ENCODE measurements at regions not wholly inside any gene's neighbourhood (a gene's known extent, or its start where the extent isn't known, plus 50 kb on each side); places are given as distances from the start of the nearest gene placed in this dataset.
"Not testable (repeated sequence)": the region's sequence is repeated elsewhere in the genome, so short reads cannot be mapped to it uniquely, and the experiment has no call there.

DNA sequence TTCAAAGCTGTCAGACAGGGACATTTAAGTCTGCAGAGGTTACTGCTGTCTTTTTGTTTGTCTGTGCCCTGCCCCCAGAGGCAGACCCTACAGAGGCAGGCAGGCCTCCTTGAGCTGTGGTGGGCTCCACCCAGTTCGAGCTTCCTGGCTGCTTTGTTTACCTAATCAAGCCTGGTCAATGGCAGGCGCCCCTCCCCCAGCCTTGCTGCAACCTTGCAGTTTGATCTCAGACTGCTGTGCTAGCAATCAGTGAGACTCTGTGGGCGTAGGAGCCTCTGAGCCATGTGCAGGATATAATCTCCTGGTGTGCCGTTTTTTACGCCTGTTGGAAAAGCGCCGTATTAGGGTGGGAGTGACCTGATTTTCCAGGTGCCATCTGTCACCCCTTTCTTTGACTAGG, 211.2 kb upstream of the PKP2 start:
- peaks cover 13% of the 10 kb centered on the region; the same call in 1 of the 2 replicates for H3K4me1 ChIP-seq (ENCODE audit: insufficient read depth, low read length)
- not testable (repeated sequence) for H3K27ac ChIP-seq (ENCODE audit: low read length); H3K4me3 ChIP-seq (ENCODE audit: low read length); H3K9ac ChIP-seq (ENCODE audit: low read depth, low read length); H3K27me3 ChIP-seq (ENCODE audit: insufficient read depth, low read length); H3K36me3 ChIP-seq (ENCODE audit: insufficient read depth, low read depth, low read length)
- H3K9me3 ChIP-seq (ENCODE audit: insufficient read depth, low read depth, low read length) = peaks cover 12% of the 10 kb centered on the region; the same call in 1 of the 2 replicates

DNA sequence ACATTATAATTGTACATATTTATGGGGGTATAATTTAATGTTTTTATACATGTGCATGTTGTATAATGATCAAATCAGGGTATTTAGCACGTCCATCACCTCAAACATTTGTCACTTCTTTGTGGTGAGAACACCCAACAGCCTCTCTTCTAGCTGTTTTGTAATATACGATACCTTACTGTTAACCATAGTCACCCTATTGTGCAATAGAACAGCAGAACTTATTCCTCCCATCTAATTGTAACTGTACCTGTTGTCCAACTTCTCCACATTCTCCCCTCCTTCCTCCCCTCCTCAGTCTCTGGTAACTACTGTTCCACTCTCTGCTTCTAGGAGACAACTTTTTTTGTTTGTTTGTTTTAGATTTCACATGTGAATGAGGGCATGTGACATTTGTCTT, 197.0 kb upstream of the PKP2 start:
- no peaks in the 10 kb centered on the region for H3K27me3 ChIP-seq (ENCODE audit: insufficient read depth, low read length)
- H3K4me3 ChIP-seq (ENCODE audit: low read length) = no peak overlapping the region
- no peaks in the 10 kb centered on the region for H3K9me3 ChIP-seq (ENCODE audit: insufficient read depth, low read depth, low read length)
- H3K4me1 ChIP-seq (ENCODE audit: insufficient read depth, low read length) = no peaks in the 10 kb centered on the region
- no peak overlapping the region for H3K27ac ChIP-seq (ENCODE audit: low read length)
- no peaks in the 10 kb centered on the region for H3K36me3 ChIP-seq (ENCODE audit: insufficient read depth, low read depth, low read length)
- no peak overlapping the region for H3K9ac ChIP-seq (ENCODE audit: low read depth, low read length)

DNA sequence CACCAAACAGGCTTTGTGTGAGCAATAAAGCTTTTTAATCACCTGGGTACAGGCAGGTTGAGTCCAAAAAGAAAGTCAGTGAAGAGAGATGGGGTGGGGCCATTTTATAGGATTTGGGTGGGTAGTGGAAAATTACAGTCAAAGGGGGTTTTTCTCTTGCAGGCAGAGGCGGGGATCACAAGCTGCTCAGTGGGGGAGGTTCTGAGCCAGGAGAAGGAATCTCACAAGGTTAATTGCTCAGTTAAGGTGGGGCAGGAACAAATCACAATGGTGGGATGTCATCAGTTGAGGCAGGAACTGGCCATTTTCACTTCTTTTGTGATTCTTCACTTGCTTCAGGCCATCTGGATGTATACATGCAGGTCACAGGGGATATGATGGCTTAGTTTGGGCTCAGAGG, 191.3 kb upstream of the PKP2 start:
- H3K4me3 ChIP-seq (ENCODE audit: low read length); H3K27ac ChIP-seq (ENCODE audit: low read length); H3K9me3 ChIP-seq (ENCODE audit: insufficient read depth, low read depth, low read length); H3K36me3 ChIP-seq (ENCODE audit: insufficient read depth, low read depth, low read length); H3K9ac ChIP-seq (ENCODE audit: low read depth, low read length); H3K4me1 ChIP-seq (ENCODE audit: insufficient read depth, low read length); H3K27me3 ChIP-seq (ENCODE audit: insufficient read depth, low read length): not testable (repeated sequence)

DNA sequence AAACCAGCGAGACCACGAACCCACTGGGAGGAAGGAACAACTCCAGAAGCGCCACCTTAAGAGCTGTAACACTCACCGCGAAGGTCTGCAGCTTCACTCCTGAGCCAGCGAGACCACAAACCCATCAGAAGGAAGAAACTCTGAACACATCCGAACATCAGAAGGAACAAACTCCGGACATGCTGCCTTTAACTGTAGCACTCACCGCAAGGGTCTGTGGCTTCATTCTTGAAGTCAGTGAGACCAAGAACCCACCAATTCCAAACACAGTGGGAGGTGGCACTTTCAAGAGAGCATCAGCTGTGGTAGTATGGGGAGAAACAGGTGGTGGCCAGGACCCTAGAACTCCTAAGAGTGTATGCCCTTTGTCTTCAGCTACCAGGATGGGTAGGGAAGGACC, 179.8 kb upstream of the PKP2 start:
- H3K4me3 ChIP-seq (ENCODE audit: low read length); H3K9me3 ChIP-seq (ENCODE audit: insufficient read depth, low read depth, low read length); H3K36me3 ChIP-seq (ENCODE audit: insufficient read depth, low read depth, low read length); H3K9ac ChIP-seq (ENCODE audit: low read depth, low read length); H3K27ac ChIP-seq (ENCODE audit: low read length); H3K4me1 ChIP-seq (ENCODE audit: insufficient read depth, low read length); H3K27me3 ChIP-seq (ENCODE audit: insufficient read depth, low read length): not testable (repeated sequence)

DNA sequence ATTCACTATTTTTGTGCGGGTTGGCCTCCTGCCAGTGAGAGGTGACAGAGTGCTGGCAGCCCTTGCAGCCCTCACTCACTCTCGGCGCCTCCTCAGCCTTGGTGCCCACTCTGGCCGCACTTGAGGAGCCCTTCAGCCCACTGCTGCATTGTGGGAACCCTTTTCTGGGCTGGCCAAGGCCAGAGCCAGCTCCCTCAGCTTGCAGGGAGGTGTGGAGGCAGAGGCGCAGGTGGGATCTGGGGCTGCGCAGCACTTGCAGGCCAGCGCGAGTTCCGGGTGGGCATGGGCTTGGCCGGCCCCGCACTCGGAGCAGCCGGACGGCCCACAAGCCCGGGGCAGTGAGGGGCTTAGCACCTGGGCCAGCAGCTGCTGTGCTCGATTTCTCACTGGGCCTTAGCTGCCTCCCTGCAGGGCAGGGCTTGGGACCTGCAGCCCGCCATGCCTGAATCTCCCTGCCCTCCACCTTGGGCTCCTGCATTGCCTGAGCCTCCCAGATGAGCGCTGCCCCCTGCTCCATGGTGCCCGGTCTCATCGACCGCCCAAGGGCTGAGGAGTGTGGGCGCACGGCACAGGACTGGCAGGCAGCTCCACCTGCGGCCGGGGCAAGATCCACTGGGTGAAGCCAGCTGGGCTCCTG, 178.7 kb upstream of the PKP2 start:
- H3K27ac ChIP-seq (ENCODE audit: low read length); H3K4me1 ChIP-seq (ENCODE audit: insufficient read depth, low read length); H3K36me3 ChIP-seq (ENCODE audit: insufficient read depth, low read depth, low read length); H3K9ac ChIP-seq (ENCODE audit: low read depth, low read length); H3K4me3 ChIP-seq (ENCODE audit: low read length); H3K9me3 ChIP-seq (ENCODE audit: insufficient read depth, low read depth, low read length); H3K27me3 ChIP-seq (ENCODE audit: insufficient read depth, low read length): not testable (repeated sequence)

DNA sequence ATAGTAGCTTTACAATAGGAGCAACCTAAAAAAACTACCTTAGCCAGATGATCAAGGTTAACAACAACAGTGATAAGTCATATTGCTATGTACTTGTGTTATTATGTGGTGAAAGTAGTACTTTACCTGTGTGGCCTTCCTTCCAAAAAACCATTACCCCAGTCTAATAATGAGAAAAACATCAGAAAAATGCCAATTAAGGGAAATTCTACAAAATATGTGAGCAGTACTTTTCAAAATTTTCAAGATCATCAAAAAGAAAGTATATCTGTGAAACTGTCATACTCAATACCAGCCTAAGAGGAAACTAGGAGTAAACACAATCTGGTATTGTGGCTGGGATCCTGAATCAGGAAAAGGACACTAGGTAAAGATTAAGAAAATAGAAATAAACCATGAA, 165.3 kb upstream of the PKP2 start:
- Histone ChIP-seq H3K27ac (ENCODE audit: low read length) (no peak overlapping the region), H3K4me3 (ENCODE audit: low read length) (no peak overlapping the region), H3K9me3 (ENCODE audit: insufficient read depth, low read depth, low read length) (no peaks in the 10 kb centered on the region), H3K36me3 (ENCODE audit: insufficient read depth, low read depth, low read length) (no peaks in the 10 kb centered on the region), H3K9ac (ENCODE audit: low read depth, low read length) (no peak overlapping the region), H3K27me3 (ENCODE audit: insufficient read depth, low read length) (no peaks in the 10 kb centered on the region), H3K4me1 (ENCODE audit: insufficient read depth, low read length) (no peaks in the 10 kb centered on the region)

DNA sequence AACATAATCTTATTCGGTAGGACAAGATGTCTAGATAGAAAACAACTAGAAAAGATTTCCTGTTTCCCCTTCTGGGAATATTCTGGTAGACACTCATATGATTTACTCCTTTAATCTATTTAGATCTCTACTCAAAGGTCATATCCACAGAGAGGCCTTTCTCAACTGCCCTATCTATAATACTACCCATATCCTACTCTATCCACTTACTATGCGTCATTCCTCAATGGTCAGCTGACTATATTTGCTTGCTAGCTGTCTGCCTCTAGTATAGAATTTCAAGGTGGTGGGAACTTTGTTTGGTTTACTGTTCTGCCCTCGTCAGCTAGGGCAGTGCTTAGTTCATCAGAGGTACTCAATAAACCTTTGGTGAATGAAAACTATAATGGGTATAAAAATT, 157.8 kb upstream of the PKP2 start:
- Histone ChIP-seq H3K36me3 (ENCODE audit: insufficient read depth, low read depth, low read length) (no peaks in the 10 kb centered on the region), H3K9me3 (ENCODE audit: insufficient read depth, low read depth, low read length) (no peaks in the 10 kb centered on the region), H3K9ac (ENCODE audit: low read depth, low read length) (no peak overlapping the region), H3K4me1 (ENCODE audit: insufficient read depth, low read length) (peaks cover 6% of the 10 kb centered on the region; the same call in 1 of the 2 replicates), H3K27ac (ENCODE audit: low read length) (no peak overlapping the region), H3K27me3 (ENCODE audit: insufficient read depth, low read length) (no peaks in the 10 kb centered on the region), H3K4me3 (ENCODE audit: low read length) (no peak overlapping the region)

DNA sequence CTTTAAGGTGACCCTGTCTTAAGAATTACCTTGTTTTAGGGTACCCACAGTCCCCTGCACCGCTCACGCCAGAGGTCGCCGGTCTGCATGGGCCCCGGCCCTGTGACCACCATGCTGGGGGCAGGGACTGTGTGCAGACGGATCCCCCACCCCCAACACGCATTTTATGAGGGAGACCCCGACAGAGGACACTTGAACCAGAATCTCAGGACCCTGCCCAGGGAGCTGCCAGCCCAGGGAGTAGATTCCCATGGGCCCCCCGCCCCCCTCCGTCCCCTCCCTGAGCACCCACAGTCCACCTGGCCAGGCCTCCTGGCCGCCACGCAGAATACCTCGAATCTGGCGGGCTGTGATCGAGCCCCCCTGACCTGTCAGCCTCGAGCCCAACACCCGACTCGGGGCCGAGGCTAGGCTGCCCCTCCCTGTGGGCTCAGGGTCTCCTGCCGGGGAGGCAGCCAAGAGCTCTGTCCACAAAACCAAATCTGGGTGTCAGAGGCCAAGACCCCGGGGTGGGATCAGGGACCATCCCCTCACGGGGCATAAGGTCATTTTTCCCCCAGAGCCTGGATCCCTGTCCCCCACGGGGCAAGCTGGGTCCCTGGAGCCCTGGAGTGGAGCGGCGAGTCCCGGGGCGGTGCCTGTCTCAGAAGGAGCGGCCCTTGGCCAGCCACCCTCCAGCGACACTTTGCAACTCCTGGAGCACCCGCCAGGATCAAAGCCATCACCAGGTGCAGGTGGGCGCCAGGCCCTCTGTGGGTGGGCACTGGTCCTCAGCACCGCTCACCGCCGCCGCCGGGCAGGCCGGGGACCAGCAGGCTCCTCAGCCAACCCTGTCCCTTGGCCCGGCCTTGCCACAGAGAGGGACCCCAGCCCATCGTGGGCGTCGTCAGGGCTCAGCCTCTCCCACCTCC, 155.8 kb upstream of the PKP2 start:
- Histone ChIP-seq H3K27me3 (ENCODE audit: insufficient read depth, low read length) (no peaks in the 10 kb centered on the region), H3K4me3 (ENCODE audit: low read length) (no peak overlapping the region), H3K27ac (ENCODE audit: low read length) (no peak overlapping the region), H3K4me1 (ENCODE audit: insufficient read depth, low read length) (peaks cover 6% of the 10 kb centered on the region; the same call in 1 of the 2 replicates), H3K36me3 (ENCODE audit: insufficient read depth, low read depth, low read length) (no peaks in the 10 kb centered on the region), H3K9me3 (ENCODE audit: insufficient read depth, low read depth, low read length) (no peaks in the 10 kb centered on the region), H3K9ac (ENCODE audit: low read depth, low read length) (no peak overlapping the region)

DNA sequence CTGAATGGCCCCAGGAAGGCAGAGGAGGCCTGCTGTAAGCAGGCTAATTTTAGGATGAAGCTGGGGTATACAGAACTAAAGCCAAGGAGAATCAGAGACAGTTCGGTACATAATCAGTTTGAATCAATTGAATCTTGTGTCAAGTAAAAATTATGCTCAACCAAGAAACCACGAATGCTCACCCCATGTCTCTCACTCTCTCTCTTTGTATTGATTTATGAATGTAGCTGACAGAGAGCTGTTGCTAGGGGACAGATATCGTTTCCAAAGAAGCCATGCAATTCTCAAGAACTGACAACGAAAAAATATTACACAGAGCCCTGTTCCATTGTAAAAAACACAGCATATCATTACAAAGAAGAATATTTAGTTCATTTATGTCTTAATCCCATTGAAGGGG, 151.1 kb upstream of the PKP2 start:
- H3K4me3 ChIP-seq (ENCODE audit: low read length) = no peak overlapping the region
- no peaks in the 10 kb centered on the region for H3K27me3 ChIP-seq (ENCODE audit: insufficient read depth, low read length)
- H3K9me3 ChIP-seq (ENCODE audit: insufficient read depth, low read depth, low read length) = no peaks in the 10 kb centered on the region
- no peaks in the 10 kb centered on the region for H3K4me1 ChIP-seq (ENCODE audit: insufficient read depth, low read length)
- no peak overlapping the region for H3K9ac ChIP-seq (ENCODE audit: low read depth, low read length)
- H3K27ac ChIP-seq (ENCODE audit: low read length) = no peak overlapping the region
- H3K36me3 ChIP-seq (ENCODE audit: insufficient read depth, low read depth, low read length) = no peaks in the 10 kb centered on the region

DNA sequence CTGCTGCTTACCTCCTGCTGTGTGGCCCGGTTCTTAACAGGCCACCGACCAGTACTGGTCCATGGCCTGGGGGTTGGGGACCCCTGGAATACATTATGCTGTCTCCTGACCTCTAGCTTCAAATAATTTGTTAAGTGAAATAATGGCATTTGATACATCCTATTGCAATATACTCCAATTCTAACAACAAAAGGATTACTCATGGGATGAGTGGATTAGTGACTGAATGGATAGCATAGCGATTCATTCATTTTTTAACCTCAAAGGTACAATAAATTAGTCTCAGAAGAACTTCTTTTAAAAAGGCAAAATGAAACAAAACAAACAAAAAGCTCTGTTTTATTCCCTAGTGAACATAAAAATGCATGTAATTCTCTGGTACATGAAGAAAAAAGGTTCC, 147.9 kb upstream of the PKP2 start:
- Histone ChIP-seq H3K9me3 (ENCODE audit: insufficient read depth, low read depth, low read length) (0 out of 2 replicates have a peak, but pooled peaks cover 4% of the 10 kb centered on the region), H3K27me3 (ENCODE audit: insufficient read depth, low read length) (no peaks in the 10 kb centered on the region), H3K27ac (ENCODE audit: low read length) (no peak overlapping the region), H3K9ac (ENCODE audit: low read depth, low read length) (no peak overlapping the region), H3K4me1 (ENCODE audit: insufficient read depth, low read length) (no peaks in the 10 kb centered on the region), H3K4me3 (ENCODE audit: low read length) (no peak overlapping the region), H3K36me3 (ENCODE audit: insufficient read depth, low read depth, low read length) (no peaks in the 10 kb centered on the region)

DNA sequence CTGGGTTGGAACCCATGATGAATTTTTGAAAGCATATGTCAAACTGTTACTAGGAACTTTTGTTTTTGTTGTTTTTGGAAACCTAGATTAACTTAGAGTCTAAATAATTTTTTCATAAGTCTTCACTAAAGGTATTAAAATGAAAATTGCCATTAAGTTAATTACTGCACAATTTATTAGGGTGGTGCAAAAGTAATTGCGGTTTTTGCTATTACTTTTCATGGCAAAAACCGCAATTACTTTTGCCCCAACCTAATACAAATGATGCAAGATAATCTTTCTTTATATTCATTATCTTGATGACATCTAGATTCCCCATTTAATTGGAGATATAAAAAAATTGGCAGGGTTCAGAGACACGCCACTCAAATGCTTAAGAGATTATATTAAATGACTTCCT, 145.0 kb upstream of the PKP2 start:
- Histone ChIP-seq H3K9ac (ENCODE audit: low read depth, low read length) (no peak overlapping the region), H3K4me1 (ENCODE audit: insufficient read depth, low read length) (no peaks in the 10 kb centered on the region), H3K4me3 (ENCODE audit: low read length) (no peak overlapping the region), H3K9me3 (ENCODE audit: insufficient read depth, low read depth, low read length) (0 out of 2 replicates have a peak, but pooled peaks cover 4% of the 10 kb centered on the region), H3K27me3 (ENCODE audit: insufficient read depth, low read length) (no peaks in the 10 kb centered on the region), H3K36me3 (ENCODE audit: insufficient read depth, low read depth, low read length) (no peaks in the 10 kb centered on the region), H3K27ac (ENCODE audit: low read length) (no peak overlapping the region)

DNA sequence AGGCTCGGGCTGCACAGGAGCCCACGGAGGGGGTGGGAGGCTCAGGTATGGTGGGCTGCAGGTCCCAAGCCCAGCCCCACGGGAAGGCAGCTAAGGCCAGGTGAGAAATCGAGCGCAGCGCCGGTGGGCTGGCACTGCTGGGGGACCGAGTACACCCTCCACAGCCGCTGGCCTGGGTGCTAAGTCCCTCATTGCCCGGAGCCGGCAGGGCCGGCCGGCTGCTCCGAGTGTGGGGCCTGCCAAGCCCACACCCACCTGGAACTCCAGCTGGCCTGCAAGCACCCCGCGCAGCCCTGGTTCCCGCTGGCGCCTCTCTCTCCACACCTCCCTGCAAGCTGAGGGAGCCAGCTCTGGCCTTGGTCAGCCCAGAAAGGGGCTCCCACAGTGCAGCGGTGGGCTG, 137.4 kb upstream of the PKP2 start:
- peaks cover 23% of the 10 kb centered on the region for H3K9me3 ChIP-seq (ENCODE audit: insufficient read depth, low read depth, low read length)
- H3K9ac ChIP-seq (ENCODE audit: low read depth, low read length); H3K27ac ChIP-seq (ENCODE audit: low read length); H3K27me3 ChIP-seq (ENCODE audit: insufficient read depth, low read length); H3K36me3 ChIP-seq (ENCODE audit: insufficient read depth, low read depth, low read length); H3K4me3 ChIP-seq (ENCODE audit: low read length); H3K4me1 ChIP-seq (ENCODE audit: insufficient read depth, low read length): not testable (repeated sequence)
